Stimulated activated CD4-positive, alpha-beta T cell treated with anti-CD3 and anti-CD28 coated beads, Interleukin-2, amount 100 ng/mL, for 48 hours (primary cell): ENCODE measurements at regions not wholly inside any gene's neighbourhood (a gene's known extent, or its start where the extent isn't known, plus 50 kb on each side); places are given as distances from the start of the nearest gene placed in this dataset.
"Not testable (repeated sequence)": the region's sequence is repeated elsewhere in the genome, so short reads cannot be mapped to it uniquely, and the experiment has no call there.

Source experiments
- DNase-seq, 2 donors: peaks; one replicate each; pipeline ENCODE4 v3.0.0-alpha.2; 2020

DNA sequence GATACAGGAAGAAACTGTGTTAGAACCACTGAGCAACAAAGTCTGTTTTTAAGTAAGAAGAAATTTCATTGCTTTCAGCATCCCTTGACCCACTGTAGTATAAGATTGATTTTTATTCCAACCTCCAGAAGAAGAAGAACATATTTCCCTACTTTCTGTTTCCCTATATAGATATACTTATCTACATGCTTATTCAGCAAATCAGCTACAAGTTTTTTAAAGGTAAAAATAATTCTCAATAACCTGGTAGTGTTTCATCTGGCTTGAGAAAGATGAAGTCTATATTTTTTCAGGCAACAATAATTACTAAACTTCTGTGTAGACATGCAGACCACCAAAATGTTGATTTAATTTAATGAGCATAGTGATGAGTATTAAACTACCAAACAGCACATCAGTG, 201.0 kb downstream of the OSTF1 start:
- DNase-seq: no peak

GRCh38 chr9:75299324-75299723, 211.0 kb downstream of the OSTF1 start:
- no peak for DNase-seq

DNA sequence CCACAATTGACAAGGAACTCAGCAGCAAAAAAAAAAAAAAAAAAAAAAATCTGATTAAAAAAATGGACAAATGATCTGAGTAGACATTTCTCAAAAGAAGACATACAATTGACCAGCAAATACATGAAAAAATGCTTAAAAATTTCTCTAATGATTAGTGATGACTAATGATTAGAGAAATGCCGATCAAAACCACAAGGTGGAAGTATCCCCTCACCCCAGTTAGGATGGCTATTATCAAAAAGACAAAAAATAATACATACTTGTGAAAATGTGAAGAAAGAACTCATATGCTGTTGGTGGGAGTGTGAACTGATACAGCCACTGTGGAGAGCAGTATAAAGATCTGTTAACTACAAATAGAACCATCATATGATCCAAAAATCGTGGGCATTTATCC, 245.3 kb downstream of the OSTF1 start:
- no peak for DNase-seq

- no peak for DNase-seq
These were observed 270.5 kb downstream of the OSTF1 start for GRCh38 chr9:75358846-75359245.

DNA sequence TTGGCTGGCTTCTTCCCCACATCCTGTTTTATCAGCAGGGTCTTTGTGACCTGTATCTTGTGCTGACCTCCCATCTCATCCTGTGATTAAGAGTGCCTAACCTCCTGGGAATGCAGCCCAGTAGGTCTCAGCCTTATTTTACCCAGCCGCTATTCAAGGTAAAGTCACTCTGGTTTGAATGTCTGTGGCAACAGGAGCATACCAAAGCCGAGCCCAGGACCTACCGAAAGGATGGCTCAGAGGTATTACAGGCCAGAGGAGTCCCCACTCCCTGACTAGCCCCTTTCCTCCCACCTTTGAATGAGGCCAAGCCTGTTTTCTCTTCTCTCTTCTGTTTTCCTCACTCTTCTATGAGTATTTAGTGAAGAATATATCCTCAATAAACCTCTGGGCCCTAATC, 271.3 kb downstream of the OSTF1 start:
- no peak for DNase-seq

DNA sequence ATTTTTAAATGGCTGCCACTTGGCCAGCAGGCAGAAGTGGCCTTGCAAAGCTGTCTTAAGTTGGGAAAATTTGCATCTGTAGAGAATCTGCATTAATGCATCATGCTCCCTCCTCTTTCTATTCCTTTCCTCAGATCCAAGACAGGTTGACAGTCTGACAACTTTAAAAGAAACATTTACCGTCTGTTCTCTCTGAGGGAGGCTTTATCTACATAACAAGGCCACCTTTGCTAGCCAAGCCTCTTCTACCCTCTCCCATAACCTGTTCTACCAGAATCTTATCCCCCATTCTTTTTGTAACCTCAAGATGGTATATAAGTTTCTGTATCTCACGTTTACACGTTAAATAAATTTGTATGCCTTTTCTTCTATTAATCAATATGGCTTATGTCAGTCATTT, 271.9 kb downstream of the OSTF1 start:
- no peak for DNase-seq

- not testable (repeated sequence) for DNase-seq
These were observed 274.1 kb downstream of the OSTF1 start for GRCh38 chr9:75362446-75362845.

DNA sequence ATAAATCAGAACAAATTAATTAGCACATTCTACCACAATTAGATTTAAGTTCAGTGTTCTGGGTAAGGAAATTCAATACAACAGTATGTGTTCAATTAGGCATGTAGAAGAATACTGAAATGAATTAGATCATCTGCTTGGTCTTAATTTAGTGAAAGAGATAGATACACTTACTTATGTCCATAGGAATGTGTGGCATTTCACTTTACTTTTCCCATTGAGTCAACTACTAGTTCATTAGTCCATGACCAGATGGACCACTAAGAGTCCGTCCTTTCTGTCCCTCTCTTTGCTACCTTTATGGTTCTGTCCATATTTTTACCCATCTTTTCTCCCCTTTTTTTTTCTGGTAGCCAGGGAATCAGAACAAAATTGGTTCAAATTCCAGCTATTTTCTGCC, 276.9 kb downstream of the OSTF1 start:
- no peak for DNase-seq

DNA sequence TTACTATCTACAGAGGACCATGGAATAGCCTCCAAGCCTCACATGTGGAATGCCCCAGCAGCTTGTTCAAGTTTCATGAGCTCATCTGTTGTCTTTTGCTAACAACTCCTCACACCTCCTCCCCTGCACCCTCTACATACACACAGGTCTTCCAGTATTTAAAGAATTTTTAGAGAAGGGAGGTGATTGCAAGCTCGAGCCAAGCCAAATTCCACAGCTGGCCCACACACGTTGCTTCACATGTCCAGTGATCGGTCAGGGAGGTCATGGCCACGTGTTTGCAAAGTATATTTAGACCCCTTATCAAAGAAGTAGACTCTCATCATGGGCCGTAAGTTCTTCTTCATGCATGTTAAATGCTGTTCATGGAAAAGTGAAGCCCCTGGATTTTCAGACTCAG, 281.7 kb downstream of the OSTF1 start:
- DNase-seq: no peak

DNA sequence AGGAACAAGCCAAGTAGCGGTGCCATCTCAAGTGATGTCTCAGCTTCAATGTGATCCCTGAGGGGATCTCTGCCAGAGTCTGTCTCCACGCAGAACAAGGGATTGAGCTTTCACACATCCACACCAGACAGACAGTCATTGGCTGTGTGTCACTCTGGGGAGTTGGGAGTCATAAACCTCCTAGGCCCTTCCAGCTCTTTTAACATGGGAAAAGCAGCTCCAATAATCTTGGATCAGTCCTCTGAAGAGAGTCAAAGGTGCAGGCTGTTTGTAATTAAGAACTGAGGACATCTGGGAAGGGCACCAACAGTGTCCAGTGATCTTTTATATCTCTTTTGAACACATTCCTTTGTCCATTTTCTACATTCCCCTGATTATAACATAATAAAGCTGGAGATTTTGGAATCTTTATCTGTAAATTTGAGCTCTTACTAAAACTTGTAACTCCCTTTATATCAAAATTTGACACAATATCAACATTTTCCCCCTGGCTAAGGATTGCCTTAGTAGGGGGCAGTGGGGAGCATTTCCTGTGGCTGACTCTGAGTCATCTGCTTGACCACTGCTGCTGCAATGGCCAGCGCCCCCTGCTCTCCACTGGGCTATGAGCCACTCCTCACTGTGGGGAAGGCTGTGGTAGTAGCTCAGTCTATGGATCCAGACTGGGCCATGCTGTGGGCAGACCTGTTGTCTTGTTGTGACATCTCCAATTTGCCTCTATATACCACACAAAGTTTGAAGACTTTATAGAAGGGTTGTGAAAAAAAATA, 284.4 kb downstream of the OSTF1 start:
- no peak for DNase-seq

GRCh38 chr9:75376680-75377254, 288.5 kb downstream of the OSTF1 start:
- DNase-seq: no peak

DNA sequence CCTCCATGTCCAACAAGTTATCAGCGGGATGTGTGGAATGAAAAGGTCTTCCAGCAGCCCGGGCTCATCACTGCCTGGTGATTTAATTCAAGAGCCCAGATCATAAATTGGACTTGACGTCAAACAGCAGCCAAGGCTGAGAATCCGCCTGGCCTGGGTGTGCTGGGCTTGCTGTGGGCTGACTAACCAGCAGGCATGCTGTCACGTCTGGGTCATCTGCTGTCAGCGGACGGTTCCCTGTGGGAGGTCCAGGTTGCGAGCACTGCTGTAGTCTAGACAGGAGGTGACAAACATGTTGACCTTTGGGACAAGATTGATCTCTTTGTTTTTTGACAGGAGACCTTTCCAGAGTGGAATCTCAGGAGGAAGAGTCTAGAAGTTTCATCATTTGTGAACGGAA, 289.7 kb downstream of the OSTF1 start:
- no peak for DNase-seq

GRCh38 chr9:75378926-75379325, 290.6 kb downstream of the OSTF1 start:
- no peak for DNase-seq

DNA sequence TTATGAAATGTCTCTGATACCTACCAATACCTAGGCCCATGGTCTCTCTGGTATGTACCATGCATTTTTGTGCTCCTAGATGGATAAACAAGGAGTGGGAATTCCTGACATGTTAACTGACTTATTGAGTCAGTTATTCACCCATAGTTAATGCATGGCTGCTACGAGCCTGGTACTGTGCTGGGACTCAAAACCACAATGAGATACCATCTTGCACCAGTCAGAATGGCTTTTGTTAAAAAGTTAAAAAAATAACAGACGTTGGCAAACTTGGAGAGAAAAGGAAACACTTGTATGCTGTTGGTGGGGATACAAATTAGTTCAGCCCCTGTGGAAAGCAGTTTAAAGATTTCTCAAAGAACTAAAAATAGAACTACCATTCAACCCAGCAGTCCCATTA, 293.8 kb downstream of the OSTF1 start:
- DNase-seq: no peak

DNA sequence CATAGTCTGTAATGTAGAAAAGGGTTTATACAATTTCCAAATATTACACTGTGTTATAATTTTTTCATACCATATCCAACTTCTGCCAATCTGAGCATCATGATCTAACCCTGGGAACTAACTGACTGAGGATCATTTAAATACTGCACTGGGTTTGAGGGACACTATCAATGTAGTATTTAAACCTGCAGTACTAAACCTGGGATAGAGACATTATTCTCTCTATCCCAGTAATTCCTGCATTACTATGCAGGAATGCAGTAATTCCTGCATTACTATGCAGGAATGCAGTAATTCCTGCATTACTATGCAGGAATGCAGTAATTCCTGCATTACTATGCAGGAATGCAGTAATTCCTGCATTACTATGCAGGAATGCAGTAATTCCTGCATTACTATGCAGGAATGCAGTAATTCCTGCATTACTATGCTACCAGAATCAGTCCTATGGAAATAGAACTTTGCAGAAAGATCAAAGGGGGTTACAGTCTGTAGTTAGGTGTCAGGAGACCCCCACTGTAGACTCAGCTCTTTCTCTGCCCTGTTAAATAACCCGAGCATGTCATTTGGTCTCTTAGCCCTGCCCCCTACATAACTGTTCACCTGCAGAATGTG, 295.2 kb downstream of the OSTF1 start:
- not testable (repeated sequence) for DNase-seq

GRCh38 chr9:75385236-75385635, 296.9 kb downstream of the OSTF1 start:
- DNase-seq: no peak

DNA sequence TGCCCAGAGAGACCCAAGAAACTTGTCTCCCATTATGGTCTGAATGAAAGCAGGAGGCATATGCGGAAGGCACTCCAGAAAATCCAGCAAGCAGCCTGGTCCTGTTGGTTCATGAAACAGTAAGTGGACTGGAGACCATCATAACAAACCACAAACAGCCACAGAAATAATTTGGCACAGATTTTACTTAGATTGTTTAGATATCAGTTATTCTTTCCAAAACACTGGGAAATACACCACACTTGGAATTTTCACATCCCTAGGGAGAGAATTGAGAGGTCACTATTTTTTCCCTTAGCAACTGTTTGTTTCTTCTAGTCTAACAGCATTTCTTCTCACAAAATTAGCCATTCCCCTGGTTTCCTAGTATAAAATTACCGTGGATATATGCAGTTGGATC, 300.8 kb downstream of the OSTF1 start:
- no peak for DNase-seq

- no peak for DNase-seq
These were observed 302.6 kb downstream of the OSTF1 start for GRCh38 chr9:75390951-75391350.

GRCh38 chr9:75391497-75391896, 303.2 kb downstream of the OSTF1 start:
- DNase-seq: no peak

GRCh38 chr9:75395336-75395735, 307.0 kb downstream of the OSTF1 start:
- DNase-seq: no peak

DNA sequence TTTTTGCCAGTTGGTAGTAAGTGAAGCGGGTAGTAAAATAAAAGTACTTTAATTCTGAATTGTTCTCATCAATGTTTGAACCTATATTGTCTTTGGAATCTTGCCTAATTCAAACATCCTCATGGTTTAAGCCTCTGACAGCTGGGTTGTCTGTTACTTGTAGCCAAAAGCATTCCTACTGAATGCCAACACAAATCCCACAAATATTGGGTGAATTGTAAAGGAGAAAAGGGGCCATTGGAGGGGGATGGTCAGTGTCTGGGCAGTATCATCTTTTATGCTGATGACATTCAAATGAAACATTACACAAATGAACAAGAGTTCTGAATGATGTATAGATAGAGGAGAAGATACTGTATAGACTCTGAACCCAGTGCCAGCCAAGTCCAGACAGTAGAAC, 309.5 kb downstream of the OSTF1 start:
- no peak for DNase-seq

- DNase-seq: no peak
These were observed 320.1 kb downstream of the OSTF1 start for GRCh38 chr9:75408391-75408790.

DNA sequence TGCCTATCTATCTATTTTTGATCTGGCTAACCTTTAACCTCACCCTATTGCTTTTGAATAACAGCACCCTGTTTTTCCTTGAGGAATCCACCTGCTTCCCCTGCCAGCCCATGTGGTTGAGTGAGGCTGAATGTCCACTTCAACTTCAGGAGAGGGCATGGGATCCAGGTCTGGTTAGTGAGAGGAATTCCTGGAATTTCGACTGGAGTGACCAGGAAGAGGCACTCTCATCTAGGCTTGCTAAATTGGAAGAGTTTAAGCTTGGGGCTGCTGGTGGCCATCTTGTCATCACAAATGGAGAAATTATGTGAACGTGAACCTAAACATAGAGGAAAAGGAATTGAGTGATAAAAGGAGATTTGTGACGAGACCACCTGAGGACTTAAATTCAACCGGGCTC, 322.1 kb downstream of the OSTF1 start:
- DNase-seq: no peak

- no peak for DNase-seq
These were observed 326.3 kb downstream of the OSTF1 start for GRCh38 chr9:75414371-75415160.
